ENCODE measurements at regions not wholly inside any gene's neighbourhood (a gene's known extent, or its start where the extent isn't known, plus 50 kb on each side); places are given as distances from the start of the nearest gene placed in this dataset.

- TF ChIP-seq TSHZ2 (CRISPR knock-in tag; IDR thresholded peaks at IDR 0.05) (no peak), RARB (CRISPR knock-in tag; IDR thresholded peaks at IDR 0.05) (no peak), POU6F1 (CRISPR knock-in tag; IDR thresholded peaks at IDR 0.05; ENCODE audit: borderline replicate concordance, low read depth) (no peak), ISL1 (CRISPR knock-in tag; IDR thresholded peaks at IDR 0.05) (no peak), ZNF565 (CRISPR knock-in tag; conservative IDR thresholded peaks at IDR 0.05; ENCODE audit: low read depth) (no peak), ARNTL (CRISPR knock-in tag; IDR thresholded peaks at IDR 0.05; ENCODE audit: borderline replicate concordance, low read depth) (no peak), ZNF70 (CRISPR knock-in tag; IDR thresholded peaks at IDR 0.05) (no peak), BACH2 (CRISPR knock-in tag; IDR thresholded peaks at IDR 0.05; ENCODE audit: borderline replicate concordance) (no peak), TOX (CRISPR knock-in tag; IDR thresholded peaks at IDR 0.05; ENCODE audit: borderline replicate concordance) (no peak)
Observed at GRCh38 chr6:14423330-14423729, 305.8 kb downstream of the CD83 start (continued).

GRCh38 chr6:14423955-14424354, 306.4 kb downstream of the CD83 start:
- TF ChIP-seq CSDC2 (CRISPR knock-in tag; IDR thresholded peaks at IDR 0.05) = no peak
- no peak for TF ChIP-seq TSHZ2 (CRISPR knock-in tag; IDR thresholded peaks at IDR 0.05)
- TF ChIP-seq SNAI2 (CRISPR knock-in tag; IDR thresholded peaks at IDR 0.05) = no peak
- TF ChIP-seq, protein P1, sequence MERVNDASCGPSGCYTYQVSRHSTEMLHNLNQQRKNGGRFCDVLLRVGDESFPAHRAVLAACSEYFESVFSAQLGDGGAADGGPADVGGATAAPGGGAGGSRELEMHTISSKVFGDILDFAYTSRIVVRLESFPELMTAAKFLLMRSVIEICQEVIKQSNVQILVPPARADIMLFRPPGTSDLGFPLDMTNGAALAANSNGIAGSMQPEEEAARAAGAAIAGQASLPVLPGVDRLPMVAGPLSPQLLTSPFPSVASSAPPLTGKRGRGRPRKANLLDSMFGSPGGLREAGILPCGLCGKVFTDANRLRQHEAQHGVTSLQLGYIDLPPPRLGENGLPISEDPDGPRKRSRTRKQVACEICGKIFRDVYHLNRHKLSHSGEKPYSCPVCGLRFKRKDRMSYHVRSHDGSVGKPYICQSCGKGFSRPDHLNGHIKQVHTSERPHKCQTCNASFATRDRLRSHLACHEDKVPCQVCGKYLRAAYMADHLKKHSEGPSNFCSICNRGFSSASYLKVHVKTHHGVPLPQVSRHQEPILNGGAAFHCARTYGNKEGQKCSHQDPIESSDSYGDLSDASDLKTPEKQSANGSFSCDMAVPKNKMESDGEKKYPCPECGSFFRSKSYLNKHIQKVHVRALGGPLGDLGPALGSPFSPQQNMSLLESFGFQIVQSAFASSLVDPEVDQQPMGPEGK (CRISPR knock-in tag; IDR thresholded peaks at IDR 0.05; ENCODE audit: borderline replicate concordance) = no peak
- TF ChIP-seq ARNTL (CRISPR knock-in tag; IDR thresholded peaks at IDR 0.05; ENCODE audit: borderline replicate concordance, low read depth) = no peak
- no peak for TF ChIP-seq ESRRG (CRISPR knock-in tag; IDR thresholded peaks at IDR 0.05)
- no peak for TF ChIP-seq ZFP30 (CRISPR knock-in tag; IDR thresholded peaks at IDR 0.05)
- no peak for TF ChIP-seq TCF4 (CRISPR knock-in tag; IDR thresholded peaks at IDR 0.05; ENCODE audit: borderline replicate concordance)
- TF ChIP-seq ZFP3 (CRISPR knock-in tag; IDR thresholded peaks at IDR 0.05) = no peak
- no peak for TF ChIP-seq RARB (CRISPR knock-in tag; IDR thresholded peaks at IDR 0.05)
- TF ChIP-seq BACH2 (CRISPR knock-in tag; IDR thresholded peaks at IDR 0.05; ENCODE audit: borderline replicate concordance) = no peak
- no peak for TF ChIP-seq TOX (CRISPR knock-in tag; IDR thresholded peaks at IDR 0.05; ENCODE audit: borderline replicate concordance)
- TF ChIP-seq OSR1 (CRISPR knock-in tag; IDR thresholded peaks at IDR 0.05) = no peak
- no peak for TF ChIP-seq ZC3H10 (CRISPR knock-in tag; IDR thresholded peaks at IDR 0.05)
- no peak for TF ChIP-seq ZNF70 (CRISPR knock-in tag; IDR thresholded peaks at IDR 0.05)
- TF ChIP-seq POU6F1 (CRISPR knock-in tag; IDR thresholded peaks at IDR 0.05; ENCODE audit: borderline replicate concordance, low read depth) = no peak

DNA sequence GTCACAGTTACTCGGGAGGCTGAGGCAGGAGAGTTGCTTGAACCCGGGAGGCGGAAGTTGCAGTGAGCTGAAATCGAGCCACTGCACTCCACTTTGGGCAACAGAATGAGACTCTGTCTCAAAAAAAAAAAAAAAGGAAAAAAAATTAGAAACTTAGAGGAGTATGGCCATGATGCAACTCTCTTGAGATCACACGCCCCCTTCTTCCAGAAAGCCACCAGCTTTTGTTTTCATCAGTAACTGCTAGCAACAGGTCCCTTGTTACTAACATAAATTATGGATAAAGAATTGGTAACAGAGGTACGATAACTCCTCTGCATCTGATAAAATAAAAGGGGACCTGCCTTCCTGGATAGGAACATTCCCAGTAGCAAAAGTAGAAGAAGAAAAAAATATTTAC, 308.2 kb downstream of the CD83 start:
- no peak for ATAC-seq
- TF ChIP-seq ZNF565 (CRISPR knock-in tag; conservative IDR thresholded peaks at IDR 0.05; ENCODE audit: low read depth) (no peak), RARB (CRISPR knock-in tag; IDR thresholded peaks at IDR 0.05) (no peak), ZNF8 (CRISPR knock-in tag; IDR thresholded peaks at IDR 0.05) (no peak), ZNF70 (CRISPR knock-in tag; IDR thresholded peaks at IDR 0.05) (no peak), PPARA (CRISPR knock-in tag; IDR thresholded peaks at IDR 0.05; ENCODE audit: borderline replicate concordance) (no peak), ZFP30 (CRISPR knock-in tag; IDR thresholded peaks at IDR 0.05) (no peak), ESRRG (CRISPR knock-in tag; IDR thresholded peaks at IDR 0.05) (no peak), ARNTL (CRISPR knock-in tag; IDR thresholded peaks at IDR 0.05; ENCODE audit: borderline replicate concordance, low read depth) (no peak), GLIS3 (CRISPR knock-in tag; IDR thresholded peaks at IDR 0.05) (no peak), TCF4 (CRISPR knock-in tag; IDR thresholded peaks at IDR 0.05; ENCODE audit: borderline replicate concordance) (no peak), CSDC2 (CRISPR knock-in tag; IDR thresholded peaks at IDR 0.05) (no peak), POU6F1 (CRISPR knock-in tag; IDR thresholded peaks at IDR 0.05; ENCODE audit: borderline replicate concordance, low read depth) (no peak), ZC3H10 (CRISPR knock-in tag; IDR thresholded peaks at IDR 0.05) (no peak)
- TF ChIP-seq, protein P1 (CRISPR knock-in tag; IDR thresholded peaks at IDR 0.05; ENCODE audit: borderline replicate concordance) = no peak

More at GRCh38 chr6:14423955-14424354, 306.4 kb downstream of the CD83 start:
- ATAC-seq = no peak
